Keratinocyte (primary cell): ENCODE measurements at regions not wholly inside any gene's neighbourhood (a gene's known extent, or its start where the extent isn't known, plus 50 kb on each side); places are given as distances from the start of the nearest gene placed in this dataset.

Source experiments
- DNase-seq: peaks from one replicate; pipeline ENCODE4 v3.0.0-alpha.2; 2011; ENCODE audit warnings: low read depth, missing footprints, low spot score
- FAIRE-seq: peaks from 2 replicates; lab custom pipeline; 2011; peaks lifted over from hg19 to GRCh38; lab: Jason Lieb, UNC
- H2AFZ ChIP-seq: 2 replicates; pipeline ENCODE4 v1.6.0; 2012; ENCODE audit warnings: low read length, control low read depth, inconsistent platforms; ENCODE audit not compliant: control insufficient read depth
- H3K27ac ChIP-seq: 2 replicates; pipeline ENCODE4 v1.5.1; 2011; ENCODE audit warnings: low read length; ENCODE audit not compliant: control insufficient read depth, insufficient read depth
- H3K27me3 ChIP-seq: 3 replicates; pipeline ENCODE4 v1.6.0; 2011; ENCODE audit warnings: low read length; ENCODE audit not compliant: control insufficient read depth, insufficient read depth; ENCODE audit errors: extremely low read depth
- H3K36me3 ChIP-seq, 2 experiments: 2 replicates in 1 of 2; 3 replicates in 1 of 2; pipeline ENCODE4 v1.5.1; 2011; ENCODE audit warnings: low read length in 2 of 2, mild to moderate bottlenecking in 1 of 2; ENCODE audit not compliant: control insufficient read depth in 2 of 2, insufficient read depth in 2 of 2; ENCODE audit errors: extremely low read depth in 1 of 2
- H3K4me1 ChIP-seq: 3 replicates; pipeline ENCODE4 v1.5.1; 2011; ENCODE audit warnings: low read length; ENCODE audit not compliant: control insufficient read depth, insufficient read depth; ENCODE audit errors: extremely low read depth
- H3K4me2 ChIP-seq: 3 replicates; pipeline ENCODE4 v1.6.0; 2011; ENCODE audit warnings: low read depth, low read length; ENCODE audit not compliant: control insufficient read depth, insufficient read depth; ENCODE audit errors: extremely low read depth
- H3K4me3 ChIP-seq, 3 experiments: fragments of 200-600 bp in 1 of 3; sonication (generic) in 1 of 3; 2 replicates in 2 of 3; 3 replicates in 1 of 3; pipeline ENCODE4 v1.5.1; 2011 to 2016; ENCODE audit warnings: low read length in 3 of 3, mild to moderate bottlenecking in 3 of 3, control low read depth in 2 of 3, inconsistent platforms in 1 of 3, low read depth in 1 of 3, mixed read lengths in 1 of 3, mixed run types in 1 of 3, moderate library complexity in 1 of 3; ENCODE audit not compliant: control insufficient read depth in 2 of 3, insufficient read depth in 2 of 3; ENCODE audit errors: extremely low read depth in 1 of 3
- H3K79me2 ChIP-seq: 2 replicates; pipeline ENCODE4 v1.6.0; 2012; ENCODE audit warnings: low read length; ENCODE audit not compliant: control insufficient read depth, insufficient read depth
- H3K9ac ChIP-seq: 3 replicates; pipeline ENCODE4 v1.6.0; 2011; ENCODE audit warnings: low read length; ENCODE audit not compliant: control insufficient read depth, insufficient read depth; ENCODE audit errors: extremely low read depth
- H3K9me1 ChIP-seq: 3 replicates; pipeline ENCODE4 v1.6.0; 2011; ENCODE audit warnings: low read length; ENCODE audit not compliant: control insufficient read depth, insufficient read depth; ENCODE audit errors: extremely low read depth
- H3K9me3 ChIP-seq: 2 replicates; pipeline ENCODE4 v1.5.1; 2012; ENCODE audit warnings: low read depth, low read length; ENCODE audit not compliant: control insufficient read depth
- H4K20me1 ChIP-seq: 3 replicates; pipeline ENCODE4 v1.6.0; 2011; ENCODE audit warnings: low read length; ENCODE audit not compliant: control insufficient read depth, insufficient read depth; ENCODE audit errors: extremely low read depth
- EZH2 ChIP-seq: IDR thresholded peaks from one replicate; pipeline ENCODE4 v1.6.1; 2012; ENCODE audit warnings: inconsistent platforms, mild to moderate bottlenecking, low read length, moderate library complexity
- dilution Hi-C: fragments of 300-500 bp; cut with MboI; formaldehyde crosslinking; loops from one replicate; pipeline ENCODE4 v1.7.0; 2020; ENCODE audit warnings: low sequenced_read_pairs; ENCODE audit not compliant: extremely low pct_ligation_motif_present
- TF ChIP-seq, protein P1 (sequence below), 3 experiments: IDR thresholded peaks in 1 of 3; conservative IDR thresholded peaks in 1 of 3; optimal IDR thresholded peaks in 1 of 3; 2 replicates in 2 of 3; 3 replicates in 1 of 3; pipeline versions ENCODE3 to v1.5.1; 2011; ENCODE audit warnings: low read length in 3 of 3, mild to moderate bottlenecking in 3 of 3, moderate library complexity in 2 of 3, control low read depth in 1 of 3, inconsistent platforms in 1 of 3; ENCODE audit not compliant: insufficient read depth in 2 of 3; ENCODE audit errors: extremely low read depth in 1 of 3

DNA sequence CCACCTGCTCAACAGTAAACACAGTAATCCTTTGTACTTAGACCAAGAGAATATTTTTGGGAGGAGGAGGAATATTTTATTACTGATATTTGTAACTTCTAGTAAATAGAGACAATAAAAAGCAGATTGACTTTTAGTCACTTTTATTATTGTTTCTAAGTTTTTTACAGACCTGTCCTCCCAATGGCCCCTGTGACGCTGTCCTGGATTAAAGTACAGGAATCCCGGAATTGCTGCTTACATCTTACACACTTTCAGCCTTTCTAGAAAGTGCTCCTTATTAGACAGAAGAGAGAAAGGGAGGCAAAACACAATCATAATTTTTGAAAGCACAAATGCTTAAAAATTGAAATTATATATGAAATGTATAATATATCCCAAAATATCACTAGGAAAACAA is 86.4 kb upstream of the PRKG1 start:
- Histone ChIP-seq H3K4me2 (no peak overlapping the region), H3K27me3 (peaks cover 27% of the 10 kb centered on the region), H3K9me1 (no peaks in the 10 kb centered on the region), H3K36me3 (no peaks in the 10 kb centered on the region), H3K27ac (no peak overlapping the region), H3K9me3 (no peaks in the 10 kb centered on the region), H2AFZ (no peak overlapping the region), H3K9ac (no peak overlapping the region), H3K79me2 (no peaks in the 10 kb centered on the region), H3K4me3 (no peak overlapping the region), H4K20me1 (no peaks in the 10 kb centered on the region), H3K4me1 (peaks cover 3% of the 10 kb centered on the region)
- dilution Hi-C loops = no loop called here
- DNase-seq (no peak), FAIRE-seq (no peak)
- TF ChIP-seq, protein P1, sequence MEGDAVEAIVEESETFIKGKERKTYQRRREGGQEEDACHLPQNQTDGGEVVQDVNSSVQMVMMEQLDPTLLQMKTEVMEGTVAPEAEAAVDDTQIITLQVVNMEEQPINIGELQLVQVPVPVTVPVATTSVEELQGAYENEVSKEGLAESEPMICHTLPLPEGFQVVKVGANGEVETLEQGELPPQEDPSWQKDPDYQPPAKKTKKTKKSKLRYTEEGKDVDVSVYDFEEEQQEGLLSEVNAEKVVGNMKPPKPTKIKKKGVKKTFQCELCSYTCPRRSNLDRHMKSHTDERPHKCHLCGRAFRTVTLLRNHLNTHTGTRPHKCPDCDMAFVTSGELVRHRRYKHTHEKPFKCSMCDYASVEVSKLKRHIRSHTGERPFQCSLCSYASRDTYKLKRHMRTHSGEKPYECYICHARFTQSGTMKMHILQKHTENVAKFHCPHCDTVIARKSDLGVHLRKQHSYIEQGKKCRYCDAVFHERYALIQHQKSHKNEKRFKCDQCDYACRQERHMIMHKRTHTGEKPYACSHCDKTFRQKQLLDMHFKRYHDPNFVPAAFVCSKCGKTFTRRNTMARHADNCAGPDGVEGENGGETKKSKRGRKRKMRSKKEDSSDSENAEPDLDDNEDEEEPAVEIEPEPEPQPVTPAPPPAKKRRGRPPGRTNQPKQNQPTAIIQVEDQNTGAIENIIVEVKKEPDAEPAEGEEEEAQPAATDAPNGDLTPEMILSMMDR (optimal IDR thresholded peaks at IDR 0.05 in 1 of 3, IDR thresholded peaks at IDR 0.05 in 1 of 3, conservative IDR thresholded peaks at IDR 0.05 in 1 of 3; ENCODE audit: extremely low read depth in 1 of 3, insufficient read depth in 2 of 3, low read length in 3 of 3) = no peak
- TF ChIP-seq EZH2 = no peak

DNA sequence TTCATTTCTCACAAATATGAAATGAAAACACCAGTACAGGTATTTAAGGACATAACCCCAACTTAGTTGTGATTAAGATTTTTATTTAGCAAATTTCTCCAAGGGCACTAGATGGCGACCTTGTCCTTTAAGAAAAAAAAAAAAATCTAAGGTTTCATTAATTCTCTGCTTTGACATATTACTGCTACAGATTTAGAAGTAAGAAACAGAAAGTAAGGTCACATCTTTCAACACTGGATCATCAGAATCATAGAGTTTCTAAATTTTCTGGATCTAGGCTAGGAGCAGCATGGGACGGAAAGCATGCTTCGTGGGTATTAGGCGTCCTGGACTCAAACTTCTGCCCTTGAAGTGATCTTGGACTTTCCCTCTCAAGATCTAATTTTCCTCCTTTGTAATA is 85.5 kb upstream of the PRKG1 start:
- Histone ChIP-seq H3K36me3 (no peaks in the 10 kb centered on the region), H3K9ac (no peak overlapping the region), H3K79me2 (no peaks in the 10 kb centered on the region), H4K20me1 (no peaks in the 10 kb centered on the region), H3K27ac (no peak overlapping the region), H3K9me1 (no peaks in the 10 kb centered on the region), H3K27me3 (peaks cover 35% of the 10 kb centered on the region), H3K4me1 (peaks cover 3% of the 10 kb centered on the region), H2AFZ (no peak overlapping the region), H3K4me3 (no peak overlapping the region), H3K4me2 (no peak overlapping the region), H3K9me3 (no peaks in the 10 kb centered on the region)
- no peak for DNase-seq
- TF ChIP-seq EZH2 = no peak
- TF ChIP-seq, protein P1 (optimal IDR thresholded peaks at IDR 0.05 in 1 of 3, IDR thresholded peaks at IDR 0.05 in 1 of 3, conservative IDR thresholded peaks at IDR 0.05 in 1 of 3; ENCODE audit: extremely low read depth in 1 of 3, insufficient read depth in 2 of 3, low read length in 3 of 3) = peak in 2 of 3 experiments; percentile 17 to 21
- FAIRE-seq = no peak
- dilution Hi-C loops = no loop called here
